HG03103 (cell line): ENCODE measurements at regions not wholly inside any gene's neighbourhood (a gene's known extent, or its start where the extent isn't known, plus 50 kb on each side); places are given as distances from the start of the nearest gene placed in this dataset.

Source experiments
- ATAC-seq: cut with Tn5 transposase; IDR thresholded peaks from one replicate; pipeline ENCODE4 v1.9.1; 2021; ENCODE audit warnings: low read depth; ENCODE audit not compliant: unreplicated experiment

DNA sequence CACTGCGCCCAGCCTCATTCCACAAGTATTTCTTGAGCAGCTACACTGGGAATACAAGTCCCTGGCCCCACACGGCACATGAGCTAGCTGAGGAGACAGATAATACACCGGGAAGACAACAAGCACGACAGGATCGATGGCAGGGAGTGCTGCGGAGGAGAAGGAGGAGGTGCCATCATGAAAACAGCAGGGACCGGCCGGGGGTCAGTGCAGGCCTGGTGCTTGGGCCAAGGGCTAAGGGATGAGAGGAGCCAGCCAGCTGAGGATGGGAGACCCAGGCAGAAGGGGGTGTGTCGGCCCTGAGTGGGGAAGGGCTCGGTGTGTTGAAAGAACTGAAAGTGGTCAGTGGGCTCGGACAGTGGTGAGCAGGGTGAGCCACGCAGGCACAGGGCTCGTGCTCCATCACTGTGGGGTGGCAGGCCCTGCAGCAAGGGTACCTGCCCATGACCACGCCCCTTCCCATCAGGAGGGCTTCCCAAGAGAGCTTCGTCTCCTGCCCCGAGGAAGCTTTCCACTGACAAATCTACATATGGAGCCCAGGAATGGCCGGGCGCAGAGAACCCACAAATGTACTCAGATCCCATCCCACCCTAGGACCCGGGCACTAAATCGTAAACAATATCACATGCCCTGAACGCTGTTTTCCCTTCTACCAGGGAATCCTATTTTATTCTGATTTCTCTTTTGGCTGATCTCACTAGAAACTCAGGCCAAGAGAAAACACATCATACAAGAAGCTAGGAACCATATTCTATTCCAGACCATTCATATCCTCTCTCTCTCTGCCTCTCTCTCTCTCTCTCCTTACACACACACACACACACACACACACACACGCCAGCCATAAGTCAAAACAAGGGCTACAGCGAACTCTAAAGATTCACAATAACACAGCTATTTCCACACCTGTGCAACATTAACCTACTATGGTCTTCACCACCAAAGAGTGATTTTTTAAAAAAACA, 50.7 kb upstream of the TNRC6C start:
- no peak for ATAC-seq

GRCh38 chr17:77908501-77908900, 50.0 kb upstream of the TNRC6C start:
- no peak for ATAC-seq
